Activated B cell treated with CpG ODN at 0.5 μM for 24 hours (primary cell): ENCODE measurements at regions not wholly inside any gene's neighbourhood (a gene's known extent, or its start where the extent isn't known, plus 50 kb on each side); places are given as distances from the start of the nearest gene placed in this dataset.
"Not testable (repeated sequence)": the region's sequence is repeated elsewhere in the genome, so short reads cannot be mapped to it uniquely, and the experiment has no call there.

Source experiments
- ATAC-seq: fragments of 200-7000 bp; cut with Tn5 transposase; one replicate; pipeline ENCODE4 v1.10.0; 2021; ENCODE audit warnings: low read depth, mild to moderate bottlenecking, moderate library complexity
- CTCF ChIA-PET: fragments of 350-600 bp; sonication (Branson Sonifier 250); formaldehyde crosslinking; loops from one replicate; lab custom pipeline; 2021; ENCODE audit warnings: antibody characterized with exemption; lab: Charles Lee
- POLR2A ChIA-PET: fragments of 350-600 bp; sonication (Branson Sonifier 250); formaldehyde crosslinking; loops from one replicate; lab custom pipeline; 2021; ENCODE audit warnings: antibody characterized with exemption; lab: Charles Lee
- DNase-seq: peaks from one replicate; pipeline ENCODE4 v3.0.0; 2022
- H3K27ac Mint-ChIP-seq: one replicate; pipeline ENCODE4 v1.8.0; 2020; ENCODE audit warnings: mixed read lengths
- H3K27me3 Mint-ChIP-seq: one replicate; pipeline ENCODE4 v1.8.0; 2021; ENCODE audit warnings: mixed read lengths
- H3K36me3 Mint-ChIP-seq: one replicate; pipeline ENCODE4 v1.8.0; 2021; ENCODE audit warnings: low read depth, mixed read lengths
- H3K4me1 Mint-ChIP-seq: one replicate; pipeline ENCODE4 v1.8.0; 2021; ENCODE audit warnings: mixed read lengths
- H3K4me3 Mint-ChIP-seq: one replicate; pipeline ENCODE4 v1.8.0; 2020; ENCODE audit warnings: mild to moderate bottlenecking, mixed read lengths
- H3K9me3 Mint-ChIP-seq: one replicate; pipeline ENCODE4 v1.8.0; 2020; ENCODE audit warnings: mixed read lengths
- intact Hi-C: fragments of 100-400 bp; cut with micrococcal nuclease; formaldehyde crosslinking; loops from one replicate; pipeline ENCODE4 v1.15.1; 2024
- TF ChIP-seq, protein P1 (sequence below): fragments of 200-600 bp; IDR thresholded peaks from one replicate; pipeline ENCODE4 v1.8.0; 2022; ENCODE audit warnings: antibody characterized with exemption, mild to moderate bottlenecking

DNA sequence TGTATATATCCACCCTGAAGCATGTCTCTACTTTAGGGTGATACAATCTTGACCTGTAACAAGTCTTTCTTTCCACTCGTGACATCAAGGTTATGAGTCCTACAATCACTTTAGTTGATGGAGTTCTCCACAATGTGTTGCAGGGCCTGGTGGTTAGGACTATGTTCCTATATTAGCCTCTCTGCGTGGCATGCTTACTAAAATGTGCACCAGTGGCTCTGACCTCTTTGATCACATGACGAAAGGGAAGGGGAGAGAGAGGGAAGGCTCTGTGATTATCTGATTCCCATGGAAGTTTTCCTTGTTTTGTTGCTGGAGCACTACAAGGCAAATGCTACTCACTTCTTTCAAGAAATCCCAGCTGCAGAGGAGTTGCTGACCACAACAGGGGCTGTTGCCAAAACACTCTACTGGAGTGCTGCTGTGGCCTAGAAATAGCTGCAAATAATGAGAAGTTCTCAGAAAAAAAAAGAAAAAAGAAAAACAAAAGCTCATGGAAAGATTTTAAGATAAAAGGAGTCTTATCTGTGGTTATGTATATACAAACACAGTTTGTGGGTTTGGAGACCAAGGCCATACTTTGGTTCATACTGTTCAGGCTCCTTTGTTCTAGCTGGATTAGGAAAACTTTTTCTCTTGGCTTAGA lies 272.8 kb upstream of the MMADHC start:
- ChIA-PET POLR2A (no interaction called here), CTCF (no interaction called here)
- Mint-ChIP-seq H3K4me3 (no peak overlapping the region), H3K27ac (no peak overlapping the region), H3K36me3 (no peaks in the 10 kb centered on the region), H3K9me3 (peaks cover 2% of the 10 kb centered on the region), H3K27me3 (no peaks in the 10 kb centered on the region), H3K4me1 (no peaks in the 10 kb centered on the region)
- DNase-seq (no peak), ATAC-seq (no peak)
- TF ChIP-seq, protein P1, sequence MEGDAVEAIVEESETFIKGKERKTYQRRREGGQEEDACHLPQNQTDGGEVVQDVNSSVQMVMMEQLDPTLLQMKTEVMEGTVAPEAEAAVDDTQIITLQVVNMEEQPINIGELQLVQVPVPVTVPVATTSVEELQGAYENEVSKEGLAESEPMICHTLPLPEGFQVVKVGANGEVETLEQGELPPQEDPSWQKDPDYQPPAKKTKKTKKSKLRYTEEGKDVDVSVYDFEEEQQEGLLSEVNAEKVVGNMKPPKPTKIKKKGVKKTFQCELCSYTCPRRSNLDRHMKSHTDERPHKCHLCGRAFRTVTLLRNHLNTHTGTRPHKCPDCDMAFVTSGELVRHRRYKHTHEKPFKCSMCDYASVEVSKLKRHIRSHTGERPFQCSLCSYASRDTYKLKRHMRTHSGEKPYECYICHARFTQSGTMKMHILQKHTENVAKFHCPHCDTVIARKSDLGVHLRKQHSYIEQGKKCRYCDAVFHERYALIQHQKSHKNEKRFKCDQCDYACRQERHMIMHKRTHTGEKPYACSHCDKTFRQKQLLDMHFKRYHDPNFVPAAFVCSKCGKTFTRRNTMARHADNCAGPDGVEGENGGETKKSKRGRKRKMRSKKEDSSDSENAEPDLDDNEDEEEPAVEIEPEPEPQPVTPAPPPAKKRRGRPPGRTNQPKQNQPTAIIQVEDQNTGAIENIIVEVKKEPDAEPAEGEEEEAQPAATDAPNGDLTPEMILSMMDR = no peak
- intact Hi-C loops = no loop called here

DNA sequence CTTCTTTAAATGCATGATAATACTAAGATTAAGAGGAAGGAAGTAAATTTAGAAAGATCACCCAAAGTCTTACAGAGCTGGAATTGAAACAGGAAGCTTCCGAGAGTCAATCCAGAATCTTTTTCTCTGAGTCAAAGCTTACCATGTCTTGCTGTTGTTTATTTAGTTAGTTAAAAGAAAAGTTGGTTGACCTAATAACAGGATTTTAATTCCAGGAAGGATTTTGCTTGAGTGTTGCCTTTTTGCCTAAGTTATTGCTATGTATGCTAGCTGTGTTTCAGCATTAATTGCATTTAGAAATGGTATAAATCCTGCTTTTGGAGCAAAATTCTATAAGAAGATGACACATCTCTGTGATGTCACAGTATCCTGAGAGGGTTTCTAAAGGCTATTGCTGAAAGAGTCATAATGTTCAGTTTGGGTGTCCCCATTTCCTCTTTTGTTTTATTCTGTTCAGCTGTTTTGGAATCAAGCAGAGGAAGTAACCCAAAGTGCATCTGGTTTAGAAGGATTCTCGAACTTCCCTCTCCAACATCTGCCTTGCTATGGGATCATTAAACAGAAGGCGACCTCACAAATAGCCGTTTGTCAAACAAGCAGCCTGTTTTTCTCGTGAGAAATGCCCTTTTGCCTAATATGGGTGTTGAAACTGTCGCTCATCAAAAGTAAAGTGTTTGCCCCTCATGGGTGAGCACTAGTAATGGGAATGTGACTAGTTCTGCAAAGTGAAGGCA lies 271.5 kb upstream of the MMADHC start:
- ChIA-PET CTCF (no interaction called here), POLR2A (no interaction called here)
- Mint-ChIP-seq H3K4me3 (no peak overlapping the region), H3K36me3 (no peaks in the 10 kb centered on the region), H3K27me3 (no peaks in the 10 kb centered on the region), H3K27ac (no peak overlapping the region), H3K4me1 (no peaks in the 10 kb centered on the region), H3K9me3 (peaks cover 2% of the 10 kb centered on the region)
- TF ChIP-seq, protein P1 = no peak
- intact Hi-C loops = no loop called here
- DNase-seq (no peak), ATAC-seq (no peak)

DNA sequence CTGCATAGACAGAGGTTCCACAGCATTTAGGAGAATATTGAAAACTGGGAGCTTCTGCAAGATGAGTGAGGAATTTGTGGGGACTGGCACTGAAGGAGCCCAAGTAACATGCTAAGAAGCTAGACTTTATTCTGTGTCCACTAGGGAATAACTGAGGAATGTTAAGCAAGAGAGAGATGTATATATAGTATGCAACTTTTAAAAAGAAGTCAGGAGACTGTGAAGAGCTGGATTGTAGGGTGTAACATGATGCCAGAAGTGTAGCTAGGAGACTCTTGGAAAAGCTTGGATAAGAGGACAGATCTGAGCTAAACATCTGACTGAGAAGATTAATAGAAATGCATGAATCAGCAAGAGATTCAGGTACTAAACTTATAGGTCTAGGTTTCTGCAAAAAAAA lies 270.6 kb upstream of the MMADHC start:
- no peak for DNase-seq
- Mint-ChIP-seq H3K9me3 (peaks cover under 1% of the 10 kb centered on the region), H3K4me1 (no peaks in the 10 kb centered on the region), H3K27ac (no peak overlapping the region), H3K36me3 (no peaks in the 10 kb centered on the region), H3K27me3 (no peaks in the 10 kb centered on the region), H3K4me3 (no peak overlapping the region)
- intact Hi-C loops = no loop called here
- CTCF ChIA-PET = no interaction called here
- TF ChIP-seq, protein P1 = no peak
- POLR2A ChIA-PET = no interaction called here
- ATAC-seq = no peak

DNA sequence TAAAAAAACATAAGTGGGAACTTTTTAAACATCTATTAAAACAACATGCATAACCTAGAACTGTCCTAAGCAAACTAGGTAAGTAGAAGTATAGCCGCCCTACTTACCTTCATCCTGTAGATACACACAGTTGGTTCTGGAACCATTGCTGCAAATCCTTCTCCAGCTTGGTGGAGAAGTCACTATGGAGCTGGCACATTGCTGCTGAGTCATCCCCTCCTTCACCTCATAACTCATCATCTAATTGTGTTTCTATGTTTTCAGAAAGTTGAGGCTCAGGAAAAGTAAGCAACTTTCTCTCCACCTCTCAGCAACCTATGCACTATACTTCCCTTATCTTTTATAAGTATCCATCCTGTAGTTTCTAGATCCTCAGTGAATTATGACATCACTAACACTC lies 269.8 kb upstream of the MMADHC start:
- no peaks in the 10 kb centered on the region for H3K4me1 Mint-ChIP-seq
- intact Hi-C loops = no loop called here
- H3K9me3 Mint-ChIP-seq = no peaks in the 10 kb centered on the region
- no peak overlapping the region for H3K27ac Mint-ChIP-seq
- no peak for DNase-seq
- no peak for ATAC-seq
- no peaks in the 10 kb centered on the region for H3K27me3 Mint-ChIP-seq
- TF ChIP-seq, protein P1 = no peak
- POLR2A ChIA-PET = no interaction called here
- H3K4me3 Mint-ChIP-seq = no peak overlapping the region
- no peaks in the 10 kb centered on the region for H3K36me3 Mint-ChIP-seq
- CTCF ChIA-PET = no interaction called here

DNA sequence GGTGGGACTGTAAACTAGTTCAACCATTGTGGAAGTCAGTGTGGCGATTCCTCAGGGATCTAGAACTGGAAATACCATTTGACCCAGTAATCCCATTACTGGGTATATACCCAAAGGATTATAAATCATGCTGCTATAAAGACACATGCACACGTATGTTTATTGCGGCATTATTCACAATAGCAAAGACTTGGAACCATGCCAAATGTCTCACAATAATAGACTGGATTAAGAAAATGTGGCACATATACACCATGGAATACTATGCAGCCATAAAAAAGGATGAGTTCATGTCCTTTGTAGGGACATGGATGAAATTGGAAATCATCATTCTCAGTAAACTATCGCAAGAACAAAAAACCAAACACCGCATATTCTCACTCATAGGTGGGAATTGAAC lies 268.3 kb upstream of the MMADHC start:
- H3K4me1 Mint-ChIP-seq, intact Hi-C loops, POLR2A ChIA-PET, H3K27ac Mint-ChIP-seq, H3K4me3 Mint-ChIP-seq, H3K9me3 Mint-ChIP-seq, DNase-seq, ATAC-seq, H3K27me3 Mint-ChIP-seq, H3K36me3 Mint-ChIP-seq, CTCF ChIA-PET: not testable (repeated sequence)
